K562 (cell line): ENCODE measurements at regions not wholly inside any gene's neighbourhood (a gene's known extent, or its start where the extent isn't known, plus 50 kb on each side); places are given as distances from the start of the nearest gene placed in this dataset.

Experiments used
- ATAC-seq: fragments of 200-7000 bp; cut with Tn5 transposase; 3 replicates; pipeline ENCODE4 v1.9.1; 2020; ENCODE audit warnings: moderate library complexity
- BruUV-seq: library from RNA; stranded (reverse); fragments of 400-500 nt; replicated peaks from 2 replicates; lab custom pipeline; 2021; lab: Mats Ljungman, UMichigan
- CTCF ChIA-PET: fragments of 300-600 bp; formaldehyde crosslinking; extraction: SDS; loops from one replicate; lab custom pipeline; 2021; ENCODE audit warnings: low intra/inter-chr PET ratio; lab: Yijun Ruan, JAX
- POLR2A ChIA-PET: fragments of 300-600, 350-650 bp; sonication (Branson Sonifier 250); formaldehyde crosslinking; extraction: SDS; loops from one replicate; lab custom pipeline; 2021; ENCODE audit warnings: antibody characterized with exemption, inconsistent platforms; lab: Yijun Ruan, JAX
- DNase-seq, 4 experiments: peaks; one replicate each; pipeline versions ENCODE4 v3.0.0 to v3.0.0-alpha.2; 2011 to 2018; ENCODE audit warnings: low spot score in 3 of 4, mixed read lengths in 3 of 4; ENCODE audit errors: extremely low read depth in 1 of 4
- FAIRE-seq: peaks from 2 replicates; lab custom pipeline; 2011; peaks lifted over from hg19 to GRCh38; lab: Jason Lieb, UNC
- H2AFZ ChIP-seq: 2 replicates; pipeline ENCODE4 v1.6.0; 2011; ENCODE audit warnings: low read depth, low read length, control low read depth, inconsistent platforms
- H3K27ac ChIP-seq: fragments of 200-600 bp; 3 replicates; pipeline ENCODE4 v1.8.0; 2011; ENCODE audit warnings: low read depth, mild to moderate bottlenecking, control low read depth, inconsistent platforms, low read length, moderate library complexity, mixed read lengths; ENCODE audit errors: extremely low read depth
- H3K27me3 ChIP-seq, 2 experiments: fragments of 300-600 bp in 1 of 2; 2 replicates in 1 of 2; 3 replicates in 1 of 2; pipeline versions ENCODE4 v1.6.0 to v1.8.0; 2011; ENCODE audit warnings: inconsistent platforms in 2 of 2, low read length in 2 of 2, mild to moderate bottlenecking in 1 of 2, mixed read lengths in 1 of 2, moderate library complexity in 1 of 2; ENCODE audit not compliant: control insufficient read depth in 2 of 2, insufficient read depth in 2 of 2
- H3K36me3 ChIP-seq: fragments of 300-600 bp; 3 replicates; pipeline ENCODE4 v1.8.0; 2011; ENCODE audit warnings: mild to moderate bottlenecking, low read length, inconsistent platforms; ENCODE audit not compliant: control insufficient read depth, insufficient read depth
- H3K4me1 ChIP-seq, 2 experiments: fragments of 200-600 bp in 1 of 2; replicated peaks in 1 of 2; 2 replicates in 1 of 2; 3 replicates in 1 of 2; pipeline versions ENCODE4 v1.5.1 to v1.8.0; 2011; ENCODE audit warnings: inconsistent platforms in 2 of 2, low read length in 2 of 2, mild to moderate bottlenecking in 1 of 2, mixed read lengths in 1 of 2, moderate library complexity in 1 of 2; ENCODE audit not compliant: control insufficient read depth in 2 of 2, insufficient read depth in 2 of 2
- H3K4me2 ChIP-seq: 2 replicates; pipeline ENCODE4 v1.6.1; 2011; ENCODE audit warnings: low read length, control low read depth, inconsistent platforms, mixed read lengths; ENCODE audit not compliant: insufficient read depth
- H3K4me3 ChIP-seq: fragments of 200-600 bp; sonication (generic), shearing (Covaris generic); 2 replicates; pipeline ENCODE4 v1.5.1; 2016; ENCODE audit warnings: control low read depth, inconsistent platforms
- H3K79me2 ChIP-seq: fragments of 200-600 bp; 3 replicates; pipeline ENCODE4 v1.8.0; 2011; ENCODE audit warnings: low read length, inconsistent platforms; ENCODE audit not compliant: control insufficient read depth, insufficient read depth
- H3K9ac ChIP-seq, 2 experiments: 2 replicates each; pipeline versions ENCODE4 v1.6.0 to v1.6.1; 2011; ENCODE audit warnings: low read depth in 2 of 2, low read length in 2 of 2, control low read depth in 1 of 2, inconsistent platforms in 1 of 2, mild to moderate bottlenecking in 1 of 2, mixed read lengths in 1 of 2; ENCODE audit not compliant: insufficient read depth in 1 of 2
- H3K9me1 ChIP-seq: one replicate; pipeline ENCODE4 v1.6.0; 2011; ENCODE audit warnings: inconsistent platforms, mild to moderate bottlenecking, low read length, moderate library complexity; ENCODE audit not compliant: control insufficient read depth, insufficient read depth
- H3K9me3 ChIP-seq: replicated peaks from 2 replicates; pipeline ENCODE4 v1.5.1; 2011; ENCODE audit warnings: low read depth, low read length, inconsistent platforms; ENCODE audit not compliant: control insufficient read depth, insufficient read depth
- H4K20me1 ChIP-seq: replicated peaks from 2 replicates; pipeline ENCODE4 v1.6.1; 2011; ENCODE audit warnings: low read length, inconsistent platforms, mixed read lengths; ENCODE audit not compliant: control insufficient read depth, insufficient read depth
- CBFA2T3 ChIP-seq: fragments of 450-650 bp; IDR thresholded peaks from 2 replicates; pipeline ENCODE4 v1.6.1; 2017
- CEBPZ ChIP-seq: fragments of 150-350 bp; IDR thresholded peaks from 2 replicates; pipeline ENCODE4 v1.6.1; 2014; ENCODE audit warnings: low read depth, mild to moderate bottlenecking, low read length, borderline replicate concordance
- FOXA1 ChIP-seq: fragments of 450-650 bp; IDR thresholded peaks from 2 replicates; pipeline ENCODE4 v1.6.1; 2016; ENCODE audit warnings: mild to moderate bottlenecking, borderline replicate concordance
- GABPB2 ChIP-seq: fragments of 250-450 bp; sonication (Bioruptor Pico); conservative IDR thresholded peaks from 2 replicates; pipeline ENCODE4 v1.5.1; 2021; ENCODE audit warnings: mild to moderate bottlenecking
- HES1 ChIP-seq: fragments of 450-650 bp; IDR thresholded peaks from 2 replicates; pipeline ENCODE4 v1.6.1; 2016; ENCODE audit warnings: low read depth, mild to moderate bottlenecking, moderate library complexity
- KAT2B ChIP-seq: IDR thresholded peaks from one replicate; pipeline ENCODE4 v1.6.1; 2012; ENCODE audit warnings: low read depth, mild to moderate bottlenecking, control low read depth, inconsistent platforms, low read length, moderate library complexity
- KLF1 ChIP-seq: fragments of 450-650 bp; IDR thresholded peaks from 2 replicates; pipeline ENCODE4 v1.6.1; 2016; ENCODE audit warnings: missing genetic modification characterization, missing compliant biosample characterization
- KLF16 ChIP-seq: IDR thresholded peaks from 2 replicates; pipeline ENCODE4 v1.6.1; 2016; ENCODE audit warnings: antibody characterized with exemption
- NR4A1 ChIP-seq, 2 experiments: fragments of 250-450 bp in 1 of 2; fragments of 450-650 bp in 1 of 2; sonication (Bioruptor Pico) in 1 of 2; IDR thresholded peaks; 2 replicates each; pipeline versions ENCODE4 v1.4.0 to v1.6.1; 2016 to 2020; ENCODE audit warnings: mild to moderate bottlenecking in 2 of 2, missing compliant biosample characterization in 1 of 2, missing genetic modification characterization in 1 of 2, moderate library complexity in 1 of 2
- SIN3B ChIP-seq: fragments of 450-650 bp; IDR thresholded peaks from 2 replicates; pipeline ENCODE4 v1.6.1; 2017; ENCODE audit warnings: low read depth, mild to moderate bottlenecking, moderate library complexity
- TAF15 ChIP-seq: fragments of 200-400 bp; formaldehyde crosslinking; IDR thresholded peaks from 2 replicates; pipeline ENCODE4 v1.6.1; 2017; ENCODE audit warnings: mild to moderate bottlenecking, low read depth, low read length, moderate library complexity
- TBP ChIP-seq: optimal IDR thresholded peaks from 2 replicates; pipeline ENCODE3; 2011; ENCODE audit warnings: low read depth, low read length, improper control_type of control experiment
- TCFL5 ChIP-seq: fragments of 250-450 bp; sonication (Bioruptor Pico); conservative IDR thresholded peaks from 2 replicates; pipeline ENCODE4 v1.6.1; 2021; ENCODE audit warnings: mild to moderate bottlenecking, moderate library complexity, matching md5 sums
- ZBTB8A ChIP-seq: fragments of 450-650 bp; IDR thresholded peaks from 2 replicates; pipeline ENCODE4 v1.6.1; 2018; ENCODE audit warnings: mild to moderate bottlenecking, moderate library complexity; ENCODE audit not compliant: partially characterized antibody
- ZNF146 ChIP-seq: IDR thresholded peaks from one replicate; pipeline ENCODE4 v1.6.1; 2018; ENCODE audit warnings: missing compliant biosample characterization; ENCODE audit not compliant: unreplicated experiment
- in situ Hi-C: fragments of 300-500 bp; cut with MboI; formaldehyde crosslinking; loops from 4 replicates; pipeline ENCODE4 v1.15.0; 2018; ENCODE audit warnings: inconsistent platforms, mixed read lengths
- intact Hi-C: fragments of 100-400 bp; cut with micrococcal nuclease; formaldehyde crosslinking; loops from 2 replicates; pipeline ENCODE4 v1.14.2; 2022

GRCh38 chr3:147538034-147538433, 128.9 kb downstream of the ZIC1 start (continued):
- TF ChIP-seq TAF15: no peak

- CTCF ChIA-PET: no interaction called here
- intact Hi-C loops: no loop called here
Measured at GRCh38 chr3:147540921-147541320, 131.8 kb downstream of the ZIC1 start.

More at GRCh38 chr3:147540921-147541320, 131.8 kb downstream of the ZIC1 start:
- H3K4me1 ChIP-seq: no peaks in the 10 kb centered on the region
- ATAC-seq: no peak
- H3K27me3 ChIP-seq: no peaks in the 10 kb centered on the region
- H3K27ac ChIP-seq: no peak overlapping the region
- DNase-seq: no peak
- no peaks in the 10 kb centered on the region for H3K9me1 ChIP-seq
- H3K4me3 ChIP-seq: no peak overlapping the region
- no peaks in the 10 kb centered on the region for H4K20me1 ChIP-seq
- FAIRE-seq: no peak
- no peak for TF ChIP-seq CBFA2T3
- TF ChIP-seq FOXA1: no peak
- TF ChIP-seq ZBTB8A: no peak
- TF ChIP-seq TBP: no peak
- TF ChIP-seq KLF16: no peak
- TF ChIP-seq NR4A1 (CRISPR knock-in tag; IDR thresholded peaks at IDR 0.05): no peak
- TF ChIP-seq NR4A1 (tag; IDR thresholded peaks at IDR 0.05): no peak
- TF ChIP-seq GABPB2 (CRISPR knock-in tag): no peak
- no peak for TF ChIP-seq HES1
- no peak for TF ChIP-seq TCFL5 (CRISPR knock-in tag)
- no peak for TF ChIP-seq SIN3B
- TF ChIP-seq KLF1 (tag): no peak
- TF ChIP-seq KAT2B: no peak
- no peak for TF ChIP-seq CEBPZ
- no peak for TF ChIP-seq ZNF146 (CRISPR knock-in tag)
- no peak overlapping the region for H2AFZ ChIP-seq
- in situ Hi-C loops: no loop called here
- no TSS peak for BruUV-seq
- no peak overlapping the region for H3K4me2 ChIP-seq
- no peaks in the 10 kb centered on the region for H3K36me3 ChIP-seq
- H3K9ac ChIP-seq: no peak overlapping the region
- no peaks in the 10 kb centered on the region for H3K9me3 ChIP-seq
- H3K79me2 ChIP-seq: no peaks in the 10 kb centered on the region
- POLR2A ChIA-PET: no interaction called here
